ENCODE measurements at regions not wholly inside any gene's neighbourhood (a gene's known extent, or its start where the extent isn't known, plus 50 kb on each side); places are given as distances from the start of the nearest gene placed in this dataset.

GRCh38 chr3:110227991-110228390 is 843.6 kb upstream of the NECTIN3 start:
- no peak for DNase-seq (ENCODE audit: low read depth)

- no peak for DNase-seq (ENCODE audit: low read depth)
These were observed 836.8 kb upstream of the NECTIN3 start for GRCh38 chr3:110234831-110235230.

- no peak for DNase-seq (ENCODE audit: low read depth)
These were observed 834.5 kb upstream of the NECTIN3 start for GRCh38 chr3:110236976-110237610.

- no peak for DNase-seq (ENCODE audit: low read depth)
These were observed 828.5 kb upstream of the NECTIN3 start for GRCh38 chr3:110243081-110243480.

GRCh38 chr3:110246796-110247376 is 824.7 kb upstream of the NECTIN3 start:
- DNase-seq (ENCODE audit: low read depth): no peak

GRCh38 chr3:110248666-110249065 is 823.0 kb upstream of the NECTIN3 start:
- DNase-seq (ENCODE audit: low read depth): no peak

GRCh38 chr3:110253794-110254193 is 817.8 kb upstream of the NECTIN3 start:
- DNase-seq (ENCODE audit: low read depth): no peak

- DNase-seq (ENCODE audit: low read depth): no peak
These were observed 817.0 kb upstream of the NECTIN3 start for GRCh38 chr3:110254591-110254990.

GRCh38 chr3:110261141-110261540 is 810.5 kb upstream of the NECTIN3 start:
- no peak for DNase-seq (ENCODE audit: low read depth)

- DNase-seq (ENCODE audit: low read depth): no peak
These were observed 808.7 kb upstream of the NECTIN3 start for GRCh38 chr3:110262896-110263295.

- DNase-seq (ENCODE audit: low read depth): no peak
These were observed 806.3 kb upstream of the NECTIN3 start for GRCh38 chr3:110265302-110265701.

- no peak for DNase-seq (ENCODE audit: low read depth)
These were observed 804.2 kb upstream of the NECTIN3 start for GRCh38 chr3:110267304-110267845.

GRCh38 chr3:110272525-110272924 is 799.1 kb upstream of the NECTIN3 start:
- no peak for DNase-seq (ENCODE audit: low read depth)

- DNase-seq (ENCODE audit: low read depth): no peak
These were observed 779.6 kb upstream of the NECTIN3 start for GRCh38 chr3:110291886-110292501.

GRCh38 chr3:110293660-110294059 is 778.0 kb upstream of the NECTIN3 start:
- DNase-seq (ENCODE audit: low read depth): no peak

GRCh38 chr3:110296885-110297284 is 774.7 kb upstream of the NECTIN3 start:
- DNase-seq (ENCODE audit: low read depth): no peak

- DNase-seq (ENCODE audit: low read depth): no peak
These were observed 769.8 kb upstream of the NECTIN3 start for GRCh38 chr3:110301781-110302180.

GRCh38 chr3:110307065-110307809 is 764.4 kb upstream of the NECTIN3 start:
- DNase-seq (ENCODE audit: low read depth): no peak

GRCh38 chr3:110311541-110311940 is 760.1 kb upstream of the NECTIN3 start:
- no peak for DNase-seq (ENCODE audit: low read depth)

GRCh38 chr3:110314512-110315114 is 757.0 kb upstream of the NECTIN3 start:
- no peak for DNase-seq (ENCODE audit: low read depth)

GRCh38 chr3:110318108-110318507 is 753.5 kb upstream of the NECTIN3 start:
- no peak for DNase-seq (ENCODE audit: low read depth)

GRCh38 chr3:110323349-110323748 is 748.3 kb upstream of the NECTIN3 start:
- DNase-seq (ENCODE audit: low read depth): no peak

Data from stimulated activated CD8-positive, alpha-beta memory T cell treated with anti-CD3 and anti-CD28 coated beads, Interleukin-15, amount 100 ng/mL, for 24 hours (primary cell).